HG03159 (cell line): ENCODE measurements at regions not wholly inside any gene's neighbourhood (a gene's known extent, or its start where the extent isn't known, plus 50 kb on each side); places are given as distances from the start of the nearest gene placed in this dataset.
"Not testable (repeated sequence)": the region's sequence is repeated elsewhere in the genome, so short reads cannot be mapped to it uniquely, and the experiment has no call there.

Source experiments
- ATAC-seq: cut with Tn5 transposase; IDR thresholded peaks from one replicate; pipeline ENCODE4 v1.9.1; 2021; ENCODE audit warnings: mild to moderate bottlenecking, moderate library complexity; ENCODE audit not compliant: unreplicated experiment

- no peak for ATAC-seq
These were observed 170.6 kb downstream of the EVA1A start for GRCh38 chr2:75390169-75390568.

DNA sequence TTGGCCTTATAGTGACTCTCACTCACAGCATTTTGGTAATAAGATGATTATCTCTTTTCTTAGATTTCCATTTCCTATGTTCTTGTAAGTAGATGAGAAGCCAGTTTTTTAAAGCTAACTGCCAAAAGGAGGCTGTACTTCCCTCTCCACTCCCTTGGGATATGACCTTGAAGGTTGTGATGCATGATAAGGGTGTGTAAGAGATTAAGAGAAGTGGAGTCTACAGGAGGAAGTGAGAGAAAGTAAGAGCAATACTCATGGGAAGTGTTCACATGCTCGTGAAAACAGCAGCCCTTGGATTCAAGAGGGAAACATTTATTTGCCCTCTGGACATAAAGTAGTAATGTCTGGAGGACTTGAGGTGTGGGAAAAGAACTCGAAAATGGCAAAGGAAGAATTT, 171.5 kb downstream of the EVA1A start:
- ATAC-seq, result no peak

- no peak for ATAC-seq
These were observed 179.7 kb downstream of the EVA1A start for GRCh38 chr2:75381032-75381431.

DNA sequence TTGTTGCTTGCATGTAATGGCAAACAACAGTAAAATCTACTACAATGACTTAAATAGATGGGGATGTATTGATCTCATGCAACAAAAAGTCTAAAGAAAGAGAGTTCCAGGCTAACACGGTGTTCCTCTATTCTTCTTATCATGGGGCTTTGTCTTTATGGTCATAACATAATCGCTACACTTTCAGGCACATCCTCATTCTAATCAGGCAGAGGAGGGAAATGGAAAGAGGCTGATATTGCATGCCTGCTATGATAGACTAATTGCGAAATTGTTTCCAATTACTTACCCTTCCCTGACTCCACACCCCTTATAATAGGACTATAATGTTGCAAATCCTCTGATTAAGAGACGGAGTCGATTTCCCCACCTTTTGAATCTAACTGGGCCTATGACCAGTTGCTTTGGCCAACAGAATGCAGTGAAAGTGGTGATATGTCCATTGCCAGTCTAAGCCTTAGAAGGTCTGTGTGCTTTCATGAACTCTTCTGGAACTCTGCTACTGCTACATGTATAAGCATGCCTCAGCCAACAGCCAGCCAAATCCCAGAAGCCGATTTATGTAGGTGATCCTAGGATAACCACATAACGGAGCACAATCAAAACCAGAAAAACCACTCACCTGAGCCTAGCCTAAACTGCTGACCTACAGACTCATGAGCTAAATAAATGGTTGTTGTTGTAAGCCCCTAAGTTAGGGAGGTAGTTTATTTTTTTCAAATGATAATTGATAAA, 180.3 kb upstream of the TACR1 start:
- ATAC-seq, result no peak

GRCh38 chr2:75375646-75376582, 176.6 kb upstream of the TACR1 start:
- no peak for ATAC-seq

- ATAC-seq, result not testable (repeated sequence)
These were observed 175.2 kb upstream of the TACR1 start for GRCh38 chr2:75374414-75374957.

GRCh38 chr2:75367401-75367800, 168.1 kb upstream of the TACR1 start:
- ATAC-seq, result no peak

- no peak for ATAC-seq
These were observed 162.2 kb upstream of the TACR1 start for GRCh38 chr2:75361486-75361885.

DNA sequence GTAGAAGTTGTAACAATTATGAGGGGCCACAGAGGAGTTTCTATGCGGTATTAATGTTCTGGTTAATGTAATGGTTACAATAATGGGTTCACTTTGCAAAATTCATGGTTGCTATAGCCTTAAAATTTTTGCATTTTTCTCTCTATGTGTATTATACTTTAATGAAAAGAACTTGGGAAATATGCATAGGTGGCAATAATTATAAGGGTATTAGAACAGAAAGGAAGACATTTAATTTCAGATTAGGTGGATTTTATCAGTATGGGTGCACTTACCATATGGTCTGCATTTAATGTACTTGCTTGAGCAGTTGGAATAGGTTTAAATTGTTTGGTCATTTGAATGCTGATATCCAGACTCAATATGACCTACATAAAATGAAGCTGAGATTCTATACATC, 161.6 kb upstream of the TACR1 start:
- no peak for ATAC-seq

DNA sequence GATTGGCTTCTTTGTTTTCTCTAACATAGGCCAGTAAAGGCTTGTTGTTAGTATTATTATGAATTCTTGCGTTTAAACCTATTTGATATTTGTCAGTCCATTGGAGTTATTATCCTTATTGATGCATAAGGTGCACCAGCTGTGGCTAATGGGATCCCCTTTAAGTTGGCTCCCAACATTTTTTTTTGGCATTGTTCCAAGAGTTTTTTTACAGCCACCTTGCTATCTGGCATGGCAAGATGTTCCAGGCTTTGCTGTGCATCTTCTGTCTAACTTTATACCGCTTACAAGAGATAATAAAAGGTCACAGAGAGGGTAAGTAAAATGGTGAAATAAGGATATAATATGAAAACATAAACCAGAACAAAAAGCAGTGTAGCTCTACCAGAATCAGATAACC, 157.5 kb upstream of the TACR1 start:
- ATAC-seq, result no peak

DNA sequence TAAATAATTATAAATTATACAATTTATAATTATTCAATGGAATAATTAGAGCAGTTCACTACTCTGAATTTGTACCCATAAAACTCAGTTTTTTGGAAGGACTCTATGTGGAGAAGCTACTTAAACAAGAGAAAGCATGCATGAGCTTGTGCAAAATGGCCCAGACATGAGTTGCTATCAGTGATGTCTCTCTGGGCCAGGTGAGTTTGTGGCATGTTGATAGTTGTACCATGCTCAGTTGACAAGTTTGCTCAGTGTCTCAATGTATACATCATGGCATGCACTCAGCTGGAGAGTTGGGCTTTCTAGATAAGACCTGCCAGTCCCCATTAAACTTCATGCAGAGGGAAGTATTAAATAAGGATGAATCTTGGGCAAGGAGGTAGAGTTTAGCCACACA, 153.8 kb upstream of the TACR1 start:
- no peak for ATAC-seq

DNA sequence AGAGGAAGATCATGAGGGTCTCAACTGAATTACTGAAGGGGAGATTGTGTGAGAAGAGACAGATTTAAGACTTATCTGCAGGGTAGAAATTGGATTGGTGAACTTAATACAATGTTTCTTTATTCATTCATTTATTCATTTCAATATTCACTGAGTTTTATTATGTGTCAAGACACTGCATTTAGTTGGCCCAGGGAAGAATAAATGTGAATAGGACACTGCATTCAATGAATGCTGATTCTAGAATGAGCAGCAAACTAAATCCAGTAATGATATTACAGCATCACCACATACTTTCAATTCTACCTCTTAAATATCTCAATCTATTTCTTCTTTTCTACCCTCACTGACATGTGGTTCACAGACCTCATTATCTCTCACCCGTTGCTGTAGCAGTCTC, 149.0 kb upstream of the TACR1 start:
- ATAC-seq, result no peak

DNA sequence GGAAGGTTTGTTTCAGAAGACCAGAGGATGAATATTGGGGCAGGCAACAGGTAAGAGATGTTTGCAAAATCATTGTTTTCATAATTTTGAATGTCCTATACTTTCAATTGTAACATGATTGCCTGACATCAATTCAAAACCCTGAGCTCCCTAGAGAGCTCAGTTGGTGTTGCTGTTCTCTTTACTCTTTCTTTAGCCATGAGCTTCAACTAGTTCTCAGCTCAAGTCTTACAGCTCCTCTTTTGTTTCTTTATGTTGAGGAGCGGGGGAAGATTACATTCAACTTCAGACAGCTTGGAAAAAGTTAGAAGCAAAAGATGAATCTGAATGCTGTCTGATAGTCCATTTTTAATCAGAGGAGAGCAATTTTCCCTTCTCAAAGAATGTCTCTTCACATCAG, 144.8 kb upstream of the TACR1 start:
- ATAC-seq, result no peak

DNA sequence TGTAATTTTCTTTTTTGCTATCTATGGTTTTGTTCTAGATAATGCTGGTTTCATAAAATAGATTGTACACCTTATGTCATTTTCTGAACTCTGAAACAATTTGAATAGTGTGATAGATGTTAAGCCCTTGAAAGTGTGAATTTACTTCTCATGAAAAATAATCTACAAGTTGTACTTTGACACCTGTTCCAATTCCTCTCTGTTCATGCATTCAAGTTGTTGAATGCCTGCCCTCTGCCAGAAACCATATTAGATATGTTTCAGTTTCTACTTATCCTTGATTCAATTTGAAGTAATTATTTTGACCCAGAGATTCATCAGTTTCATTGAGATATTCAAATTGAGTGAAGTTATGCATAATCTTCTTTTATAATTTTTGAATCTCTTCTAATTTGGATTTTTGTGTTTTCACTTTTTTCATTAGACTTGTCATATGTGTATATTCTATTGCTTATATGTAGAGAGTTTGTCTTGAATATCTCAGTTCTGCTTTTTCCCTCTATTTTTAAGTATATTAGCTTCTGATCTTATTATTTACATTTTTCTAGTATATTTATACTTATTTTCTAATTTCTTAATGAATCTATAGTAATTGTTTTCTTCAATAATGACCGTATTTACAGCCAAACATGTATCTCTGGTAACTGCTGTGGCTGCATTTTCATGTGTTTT, 143.3 kb upstream of the TACR1 start:
- ATAC-seq, result no peak

DNA sequence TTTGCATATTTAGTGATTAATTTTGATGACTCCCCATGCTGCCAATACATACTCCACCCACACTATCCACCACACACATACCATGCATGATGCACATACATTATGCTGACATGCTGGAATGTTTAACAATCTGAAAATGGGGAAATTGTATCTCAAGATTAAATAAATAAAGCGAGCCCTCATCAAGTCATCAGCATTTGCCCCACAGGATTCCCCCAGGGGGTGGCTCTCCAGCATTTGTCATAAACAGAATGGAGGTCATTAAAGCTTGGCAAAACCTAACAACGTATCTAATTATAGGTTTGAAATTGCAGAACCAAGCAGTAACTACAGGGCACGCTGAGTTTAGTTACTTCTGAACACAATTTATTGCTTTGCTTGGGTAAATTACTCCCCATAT, 141.2 kb upstream of the TACR1 start:
- ATAC-seq, result no peak

DNA sequence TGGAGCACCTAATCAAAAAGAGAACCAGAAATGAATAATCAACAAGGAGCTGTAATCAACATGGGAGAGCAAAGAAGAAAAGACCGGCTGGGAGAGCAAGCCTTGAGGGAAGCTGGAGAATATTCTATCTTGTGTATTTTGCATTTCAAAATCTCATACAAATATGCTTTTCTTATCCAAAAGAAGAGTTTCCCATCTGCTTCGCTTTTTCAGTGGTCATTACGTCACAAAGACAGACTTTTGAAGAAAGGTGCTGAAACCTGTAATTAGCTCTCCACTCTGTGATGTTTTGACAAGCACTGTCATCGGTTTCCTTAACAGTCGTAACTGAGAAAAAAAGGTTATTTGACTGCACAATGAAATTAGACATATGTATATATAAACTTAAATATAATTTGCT, 139.1 kb upstream of the TACR1 start:
- no peak for ATAC-seq

- ATAC-seq, result no peak
These were observed 138.3 kb upstream of the TACR1 start for GRCh38 chr2:75337619-75338018.

- no peak for ATAC-seq
These were observed 137.7 kb upstream of the TACR1 start for GRCh38 chr2:75337016-75337415.

DNA sequence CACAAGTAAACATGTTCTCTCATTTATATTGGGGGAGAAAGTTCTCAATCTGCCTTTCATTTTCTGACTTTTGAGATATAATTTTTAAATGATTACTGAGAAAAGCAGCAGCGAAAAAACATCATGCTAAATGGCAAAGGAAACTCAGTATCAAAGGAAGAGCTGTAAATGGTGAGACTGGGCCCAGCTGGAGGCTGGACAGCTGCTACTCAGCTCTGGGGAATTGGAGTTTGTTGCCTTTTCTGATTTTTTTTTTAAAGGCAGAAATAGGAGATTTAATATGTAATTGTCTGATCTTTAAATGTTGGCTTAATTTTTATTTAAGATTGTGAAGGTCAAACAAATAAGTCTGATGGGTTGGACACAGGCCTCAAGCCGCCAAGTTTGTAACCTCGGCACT, 137.1 kb upstream of the TACR1 start:
- no peak for ATAC-seq

DNA sequence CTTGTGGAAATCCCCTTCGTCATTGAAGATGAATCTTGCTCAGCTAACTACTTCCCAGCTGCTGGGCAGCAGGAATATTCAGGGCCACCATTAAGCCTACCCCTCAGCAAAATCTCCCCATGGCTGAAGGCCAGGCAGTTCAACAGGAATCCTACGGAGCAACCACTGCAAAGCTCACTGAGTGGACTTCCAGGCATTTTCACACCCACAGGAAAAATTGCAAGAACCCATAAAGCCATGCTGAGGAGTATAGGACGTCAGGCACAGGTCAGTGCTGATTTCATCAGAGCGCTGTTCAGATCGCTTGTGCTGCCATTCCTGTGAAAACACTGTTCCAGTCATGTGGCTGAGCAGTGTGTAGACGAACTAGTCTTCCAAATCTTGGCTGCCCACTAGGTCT, 134.8 kb upstream of the TACR1 start:
- ATAC-seq, result no peak

DNA sequence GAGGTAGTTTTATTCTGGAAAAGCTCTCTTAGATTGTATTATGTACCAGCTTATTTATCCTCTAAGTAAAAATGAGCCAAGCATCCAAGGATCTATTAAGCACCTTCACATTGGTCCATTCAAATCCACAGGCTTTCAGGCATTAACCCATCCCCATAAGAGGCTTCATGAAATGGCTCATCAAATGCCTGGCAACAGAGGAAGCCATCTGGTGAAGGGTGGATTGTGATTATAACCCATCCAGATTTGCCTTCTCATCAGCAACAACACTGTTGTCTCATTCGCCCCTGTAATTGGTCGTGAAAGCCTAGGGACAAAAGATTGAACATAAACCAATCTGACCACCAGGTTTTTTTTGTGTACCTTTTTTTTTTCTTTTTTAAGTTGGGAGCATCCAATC, 134.3 kb upstream of the TACR1 start:
- no peak for ATAC-seq
